KMS-11 (cell line): ENCODE measurements at regions not wholly inside any gene's neighbourhood (a gene's known extent, or its start where the extent isn't known, plus 50 kb on each side); places are given as distances from the start of the nearest gene placed in this dataset.

Experiments used
- H2AFZ ChIP-seq: fragments of 200-600 bp; sonication (generic); 2 replicates; pipeline ENCODE4 v1.6.1; 2016; ENCODE audit warnings: antibody characterized with exemption, mixed run types, low read depth
- H3K27ac ChIP-seq: fragments of 200-600 bp; sonication (generic); 2 replicates; pipeline ENCODE4 v1.6.1; 2016; ENCODE audit warnings: mild to moderate bottlenecking, mixed run types
- H3K27me3 ChIP-seq: fragments of 200-600 bp; sonication (generic); 2 replicates; pipeline ENCODE4 v1.6.1; 2017; ENCODE audit warnings: mild to moderate bottlenecking, low read depth, mixed run types, moderate library complexity; ENCODE audit not compliant: insufficient read depth
- H3K36me3 ChIP-seq: fragments of 200-600 bp; sonication (generic); 2 replicates; pipeline ENCODE4 v1.6.1; 2017; ENCODE audit warnings: mild to moderate bottlenecking, mixed run types; ENCODE audit not compliant: insufficient read depth
- H3K4me1 ChIP-seq: fragments of 200-600 bp; sonication (generic); 2 replicates; pipeline ENCODE4 v1.6.1; 2016; ENCODE audit warnings: mild to moderate bottlenecking, low read depth, mixed run types; ENCODE audit not compliant: poor library complexity, severe bottlenecking
- H3K4me2 ChIP-seq: fragments of 200-600 bp; sonication (generic); 2 replicates; pipeline ENCODE4 v1.7.0; 2016; ENCODE audit warnings: mild to moderate bottlenecking, mixed run types
- H3K4me3 ChIP-seq: fragments of 200-600 bp; sonication (generic); IDR thresholded peaks from 2 replicates; pipeline ENCODE4 v1.6.1; 2017; ENCODE audit warnings: low read depth, low read length, mixed read lengths; ENCODE audit not compliant: insufficient read depth
- H3K79me2 ChIP-seq: fragments of 200-600 bp; sonication (generic); 2 replicates; pipeline ENCODE4 v1.6.1; 2016; ENCODE audit warnings: low read depth, mixed run types; ENCODE audit not compliant: insufficient read depth
- H3K9ac ChIP-seq: fragments of 200-600 bp; sonication (generic); 2 replicates; pipeline ENCODE4 v1.6.1; 2016; ENCODE audit warnings: mild to moderate bottlenecking, mixed run types
- H4K20me1 ChIP-seq: fragments of 200-600 bp; sonication (generic); 2 replicates; pipeline ENCODE4 v1.6.1; 2016; ENCODE audit warnings: mild to moderate bottlenecking, mixed run types; ENCODE audit not compliant: insufficient read depth
- CTCF ChIP-seq: fragments of 200-600 bp; sonication (generic); conservative IDR thresholded peaks from 2 replicates; pipeline ENCODE4 v1.6.1; 2017; ENCODE audit warnings: low read depth, mild to moderate bottlenecking, antibody characterized with exemption, low read length, moderate library complexity, mixed read lengths

GRCh38 chr15:70302360-70302759 is 204.6 kb upstream of the TLE3 start:
- Histone ChIP-seq H3K4me2 (peak overlapping the region; percentile 96; the same call in 1 of the 2 replicates), H3K27me3 (no peaks in the 10 kb centered on the region), H3K79me2 (no peaks in the 10 kb centered on the region), H3K4me1 (peaks cover 45% of the 10 kb centered on the region), H4K20me1 (no peaks in the 10 kb centered on the region), H3K9ac (no peak overlapping the region), H3K27ac (peak overlapping the region; percentile 100; the same call in 1 of the 2 replicates), H2AFZ (no peak overlapping the region), H3K36me3 (no peaks in the 10 kb centered on the region), H3K4me3 (no peak overlapping the region)
- TF ChIP-seq CTCF: no peak

GRCh38 chr15:70301396-70301795 is 203.7 kb upstream of the TLE3 start:
- H3K36me3 ChIP-seq: no peaks in the 10 kb centered on the region
- peak overlapping the region; percentile 70 for H3K9ac ChIP-seq
- H3K27me3 ChIP-seq: no peaks in the 10 kb centered on the region
- H3K4me3 ChIP-seq: no peak overlapping the region
- no peak for TF ChIP-seq CTCF
- peak overlapping the region; percentile 100 for H3K27ac ChIP-seq
- H3K79me2 ChIP-seq: no peaks in the 10 kb centered on the region
- no peaks in the 10 kb centered on the region for H4K20me1 ChIP-seq
- peak overlapping the region; percentile 51 for H2AFZ ChIP-seq
- H3K4me2 ChIP-seq: peak overlapping the region; percentile 96
- peaks cover 45% of the 10 kb centered on the region for H3K4me1 ChIP-seq

- Histone ChIP-seq H3K27me3 (no peaks in the 10 kb centered on the region), H3K9ac (peak overlapping the region; percentile 70), H3K4me3 (no peak overlapping the region), H4K20me1 (no peaks in the 10 kb centered on the region), H3K27ac (peak overlapping the region; percentile 100), H2AFZ (peak overlapping the region; percentile 51), H3K4me1 (peaks cover 45% of the 10 kb centered on the region), H3K36me3 (no peaks in the 10 kb centered on the region), H3K79me2 (no peaks in the 10 kb centered on the region), H3K4me2 (peak overlapping the region; percentile 96)
- TF ChIP-seq CTCF: no peak
Measured at GRCh38 chr15:70299931-70300869, 202.5 kb upstream of the TLE3 start.

- H4K20me1 ChIP-seq: no peaks in the 10 kb centered on the region
- TF ChIP-seq CTCF: no peak
Measured at GRCh38 chr15:70297465-70298058, 199.8 kb upstream of the TLE3 start.

More at GRCh38 chr15:70297465-70298058, 199.8 kb upstream of the TLE3 start:
- Histone ChIP-seq H3K79me2 (no peaks in the 10 kb centered on the region), H2AFZ (no peak overlapping the region), H3K4me3 (no peak overlapping the region), H3K9ac (no peak overlapping the region), H3K27me3 (no peaks in the 10 kb centered on the region), H3K27ac (no peak overlapping the region), H3K36me3 (no peaks in the 10 kb centered on the region), H3K4me1 (peaks cover 43% of the 10 kb centered on the region), H3K4me2 (no peak overlapping the region)
